Bronchial epithelial cell (primary cell): ENCODE measurements at regions not wholly inside any gene's neighbourhood (a gene's known extent, or its start where the extent isn't known, plus 50 kb on each side); places are given as distances from the start of the nearest gene placed in this dataset.
"Not testable (repeated sequence)": the region's sequence is repeated elsewhere in the genome, so short reads cannot be mapped to it uniquely, and the experiment has no call there.

Experiments used
- DNase-seq: peaks from one replicate; pipeline ENCODE4 v3.0.0-alpha.2; 2010; ENCODE audit warnings: low read depth
- FAIRE-seq: peaks from 2 replicates; lab custom pipeline; 2011; peaks lifted over from hg19 to GRCh38; lab: Jason Lieb, UNC
- H3K27me3 ChIP-seq: 2 replicates; pipeline ENCODE4 v1.5.1; 2011; ENCODE audit warnings: low read length; ENCODE audit not compliant: control insufficient read depth, insufficient read depth
- H3K36me3 ChIP-seq: 2 replicates; pipeline ENCODE4 v1.5.1; 2011; ENCODE audit warnings: low read length; ENCODE audit not compliant: control insufficient read depth, insufficient read depth
- H3K4me3 ChIP-seq: 2 replicates; pipeline ENCODE4 v1.5.1; 2011; ENCODE audit warnings: mild to moderate bottlenecking, low read depth, low read length, control low read depth
- TF ChIP-seq, protein P1 (sequence below): IDR thresholded peaks from 2 replicates; pipeline ENCODE4 v1.5.1; 2011; ENCODE audit warnings: mild to moderate bottlenecking, moderate library complexity, low read length, control low read depth, inconsistent platforms; ENCODE audit not compliant: insufficient read depth, severe bottlenecking

DNA sequence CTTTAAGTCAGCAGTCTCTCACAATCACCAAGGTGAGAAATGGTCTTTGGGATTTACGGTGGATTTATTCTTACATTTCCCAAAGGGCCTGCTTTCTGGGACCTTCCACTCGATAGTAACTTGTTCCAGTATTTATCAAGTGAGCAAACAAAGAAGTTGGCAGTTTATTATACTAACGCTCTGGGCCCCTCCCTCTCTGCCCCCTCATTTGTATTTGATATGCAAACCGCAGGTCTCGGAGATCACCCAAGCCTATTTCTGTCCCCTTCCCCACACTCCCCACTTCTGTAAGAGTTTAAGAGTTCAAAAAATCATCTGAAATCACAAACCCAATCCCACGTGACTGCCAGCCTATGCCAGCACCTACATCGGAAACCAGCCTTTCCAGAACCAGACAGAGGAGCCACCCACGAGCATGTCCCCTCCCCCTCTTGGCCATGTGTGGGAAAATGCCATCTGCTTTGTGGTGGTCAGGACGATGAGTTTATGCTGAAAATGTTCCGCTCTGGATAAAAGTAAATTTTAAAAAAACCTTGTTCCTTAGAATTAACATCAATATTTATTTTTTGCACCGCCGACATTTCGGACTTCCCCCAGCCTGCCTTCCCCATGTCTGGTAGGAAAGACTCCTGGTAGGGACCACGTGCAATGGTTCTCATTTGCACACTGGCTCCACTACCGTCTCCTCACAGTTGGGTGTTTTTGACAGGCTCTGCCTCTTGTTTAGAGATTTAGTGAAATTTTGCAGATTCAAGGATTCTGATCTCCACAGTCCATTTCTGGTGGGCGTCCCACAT is 281.0 kb downstream of the TFAP2C start:
- TF ChIP-seq, protein P1, sequence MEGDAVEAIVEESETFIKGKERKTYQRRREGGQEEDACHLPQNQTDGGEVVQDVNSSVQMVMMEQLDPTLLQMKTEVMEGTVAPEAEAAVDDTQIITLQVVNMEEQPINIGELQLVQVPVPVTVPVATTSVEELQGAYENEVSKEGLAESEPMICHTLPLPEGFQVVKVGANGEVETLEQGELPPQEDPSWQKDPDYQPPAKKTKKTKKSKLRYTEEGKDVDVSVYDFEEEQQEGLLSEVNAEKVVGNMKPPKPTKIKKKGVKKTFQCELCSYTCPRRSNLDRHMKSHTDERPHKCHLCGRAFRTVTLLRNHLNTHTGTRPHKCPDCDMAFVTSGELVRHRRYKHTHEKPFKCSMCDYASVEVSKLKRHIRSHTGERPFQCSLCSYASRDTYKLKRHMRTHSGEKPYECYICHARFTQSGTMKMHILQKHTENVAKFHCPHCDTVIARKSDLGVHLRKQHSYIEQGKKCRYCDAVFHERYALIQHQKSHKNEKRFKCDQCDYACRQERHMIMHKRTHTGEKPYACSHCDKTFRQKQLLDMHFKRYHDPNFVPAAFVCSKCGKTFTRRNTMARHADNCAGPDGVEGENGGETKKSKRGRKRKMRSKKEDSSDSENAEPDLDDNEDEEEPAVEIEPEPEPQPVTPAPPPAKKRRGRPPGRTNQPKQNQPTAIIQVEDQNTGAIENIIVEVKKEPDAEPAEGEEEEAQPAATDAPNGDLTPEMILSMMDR = no peak

DNA sequence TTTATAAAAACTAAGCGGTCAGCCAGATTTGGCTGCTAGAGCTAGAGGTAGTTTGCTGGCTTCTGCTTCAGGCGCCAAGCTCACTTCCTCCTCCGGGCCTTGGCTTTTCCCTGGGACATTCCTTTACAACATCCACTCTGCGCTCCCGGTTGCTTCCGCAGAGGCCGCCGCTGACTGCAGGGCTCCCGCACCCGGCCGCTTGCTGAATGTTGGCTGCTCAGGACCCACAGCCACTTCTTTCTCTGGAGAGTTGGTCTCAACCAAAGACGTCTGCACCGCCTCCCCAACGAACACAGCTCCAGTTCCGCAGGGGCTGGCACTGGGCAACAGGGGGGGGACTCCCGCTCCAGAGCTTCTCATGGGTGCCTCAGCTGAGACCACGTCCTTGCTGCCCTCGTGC is 282.8 kb downstream of the TFAP2C start:
- TF ChIP-seq, protein P1 = no peak
- Histone ChIP-seq H3K27me3 (peaks cover 2% of the 10 kb centered on the region), H3K4me3 (no peak overlapping the region), H3K36me3 (no peaks in the 10 kb centered on the region)
- DNase-seq (no peak), FAIRE-seq (no peak)

More for the DNA sequence above, 281.0 kb downstream of the TFAP2C start:
- Histone ChIP-seq H3K36me3 (no peaks in the 10 kb centered on the region), H3K27me3 (no peaks in the 10 kb centered on the region), H3K4me3 (no peak overlapping the region)
- no peak for DNase-seq
- FAIRE-seq = no peak

DNA sequence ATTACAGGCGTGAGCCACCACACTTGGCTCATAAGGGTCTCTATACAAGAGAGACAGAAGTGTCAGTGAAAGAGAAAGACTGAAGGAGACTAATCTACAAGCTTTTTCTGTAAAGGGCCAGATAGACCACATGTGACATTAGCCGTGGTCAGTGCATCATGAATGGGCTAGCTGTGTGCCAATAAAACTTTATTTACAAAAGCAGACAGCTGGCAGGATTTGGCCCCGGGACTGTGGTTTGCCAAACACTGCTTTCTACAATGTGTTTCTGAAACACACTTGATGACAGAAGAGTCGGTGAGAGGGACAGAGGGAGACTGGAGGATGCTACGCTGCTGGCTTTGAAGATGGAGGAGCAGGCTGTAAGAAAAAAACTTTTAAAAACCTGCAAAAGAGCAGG is 285.4 kb downstream of the TFAP2C start:
- TF ChIP-seq, protein P1 = no peak
- H3K4me3 ChIP-seq = no peak overlapping the region
- H3K27me3 ChIP-seq = peaks cover 2% of the 10 kb centered on the region
- DNase-seq (no peak), FAIRE-seq (no peak)
- H3K36me3 ChIP-seq = no peaks in the 10 kb centered on the region

DNA sequence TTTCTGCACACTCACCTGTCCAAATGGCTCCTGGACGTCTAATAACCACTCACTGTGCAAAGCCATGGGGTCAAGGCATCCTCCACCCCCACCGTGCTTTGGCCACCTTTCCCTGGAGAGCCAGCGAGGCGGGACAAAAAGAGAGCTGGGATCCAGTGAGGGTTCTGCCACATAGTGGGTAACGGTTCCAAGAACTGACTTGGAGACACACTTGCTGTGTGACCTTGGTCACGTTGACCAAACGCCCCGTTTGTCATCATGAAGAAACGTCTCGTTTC is 287.2 kb downstream of the TFAP2C start:
- DNase-seq (no peak), FAIRE-seq (no peak)
- Histone ChIP-seq H3K27me3 (peaks cover 2% of the 10 kb centered on the region), H3K4me3 (no peak overlapping the region), H3K36me3 (no peaks in the 10 kb centered on the region)
- TF ChIP-seq, protein P1 = no peak

DNA sequence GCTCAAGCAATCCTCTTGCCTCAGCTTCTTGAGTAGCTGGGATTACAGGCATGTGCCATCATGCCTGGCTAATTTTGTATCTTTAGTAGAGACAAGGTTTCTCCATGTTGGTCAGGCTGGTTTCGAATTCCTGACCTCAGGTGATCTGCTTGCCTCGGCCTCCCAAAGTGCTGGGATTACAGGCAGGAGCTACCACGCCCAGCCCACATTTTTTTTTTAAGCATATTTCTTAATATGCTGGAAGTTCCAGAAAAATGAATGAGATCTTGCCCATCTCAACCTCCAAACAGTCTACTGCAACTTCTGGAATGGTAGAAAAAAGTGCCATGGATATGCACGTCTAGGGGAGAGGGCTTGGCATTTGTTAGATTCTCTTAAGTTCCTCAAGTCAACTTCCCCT is 290.9 kb downstream of the TFAP2C start:
- H3K4me3 ChIP-seq, H3K36me3 ChIP-seq, DNase-seq, FAIRE-seq: not testable (repeated sequence)
- peaks cover 12% of the 10 kb centered on the region for H3K27me3 ChIP-seq

DNA sequence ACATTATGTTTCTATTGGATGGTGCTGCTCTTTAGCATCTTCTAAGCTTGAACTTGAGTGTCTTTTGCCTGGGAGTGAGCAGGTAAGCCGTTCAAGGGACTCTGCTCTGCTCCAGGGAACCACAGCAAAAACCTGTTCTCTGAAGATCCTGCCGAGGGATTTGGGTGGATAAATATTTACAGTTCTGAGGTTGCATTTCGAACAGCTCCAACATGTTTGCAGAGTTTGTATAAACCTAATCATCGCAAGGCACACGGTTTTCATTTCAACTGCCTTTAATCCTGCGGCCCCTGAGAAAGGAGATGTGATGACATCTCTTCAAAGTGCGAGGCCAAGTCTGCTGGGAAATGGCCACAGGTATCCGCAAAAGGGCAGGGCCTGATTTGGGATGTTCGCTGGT is 293.4 kb downstream of the TFAP2C start:
- Histone ChIP-seq H3K4me3 (no peak overlapping the region), H3K27me3 (peaks cover 30% of the 10 kb centered on the region), H3K36me3 (no peaks in the 10 kb centered on the region)
- TF ChIP-seq, protein P1 = no peak
- FAIRE-seq (no peak), DNase-seq (no peak)
